PC-3 (cell line): ENCODE measurements at regions not wholly inside any gene's neighbourhood (a gene's known extent, or its start where the extent isn't known, plus 50 kb on each side); places are given as distances from the start of the nearest gene placed in this dataset.

Experiments used
- ATAC-seq: fragments of 200-7000 bp; cut with Tn5 transposase; 2 replicates; pipeline ENCODE4 v1.9.1; 2020; ENCODE audit warnings: mild to moderate bottlenecking, moderate library complexity
- BruUV-seq: library from RNA; stranded (reverse); fragments of 400-500 nt; replicated peaks from 2 replicates; lab custom pipeline; 2021; lab: Mats Ljungman, UMichigan
- CTCF ChIA-PET: fragments of 300-600 bp; sonication (Branson Sonifier 250); formaldehyde crosslinking; loops from one replicate; lab custom pipeline; 2022; ENCODE audit warnings: antibody characterized with exemption; lab: Charles Lee
- POLR2A ChIA-PET: fragments of 300-600 bp; sonication (Branson Sonifier 250); formaldehyde crosslinking; loops from one replicate; lab custom pipeline; 2022; ENCODE audit warnings: antibody characterized with exemption; ENCODE audit not compliant: unreplicated experiment; lab: Charles Lee
- DNase-seq: peaks from one replicate; pipeline ENCODE4 v3.0.0-alpha.2; 2015
- H2AFZ ChIP-seq: fragments of 300-600 bp; sonication (generic); 2 replicates; pipeline ENCODE4 v1.6.0; 2016; ENCODE audit warnings: antibody characterized with exemption, low read length
- H3F3A ChIP-seq: fragments of 300-600 bp; sonication (generic); one replicate; pipeline ENCODE4 v1.6.0; 2017; ENCODE audit warnings: antibody characterized with exemption, low read length, control low read depth, mild to moderate bottlenecking; ENCODE audit not compliant: unreplicated experiment
- H3K27ac ChIP-seq: fragments of 300-600 bp; sonication (generic); 2 replicates; pipeline ENCODE4 v1.5.1; 2016; ENCODE audit warnings: mild to moderate bottlenecking, low read length
- H3K27me3 ChIP-seq: fragments of 300-600 bp; sonication (generic); 2 replicates; pipeline ENCODE4 v1.6.1; 2016; ENCODE audit warnings: low read length, mixed read lengths
- H3K36me3 ChIP-seq: fragments of 300-600 bp; sonication (generic); 2 replicates; pipeline ENCODE4 v1.6.1; 2016; ENCODE audit warnings: low read depth, mixed run types, low read length, mixed read lengths
- H3K4me1 ChIP-seq: fragments of 300-600 bp; sonication (generic); 2 replicates; pipeline ENCODE4 v1.5.1; 2016; ENCODE audit warnings: low read length; ENCODE audit not compliant: insufficient read depth
- H3K4me2 ChIP-seq: fragments of 300-600 bp; sonication (generic); 2 replicates; pipeline ENCODE4 v1.6.0; 2016; ENCODE audit warnings: low read length
- H3K4me3 ChIP-seq: fragments of 300-600 bp; sonication (generic); 2 replicates; pipeline ENCODE4 v1.5.1; 2016; ENCODE audit warnings: mild to moderate bottlenecking, low read length, mixed read lengths
- H3K79me2 ChIP-seq: fragments of 300-600 bp; sonication (generic); 2 replicates; pipeline ENCODE4 v1.6.1; 2017; ENCODE audit warnings: low read length, mixed read lengths
- H3K9ac ChIP-seq: fragments of 300-600 bp; sonication (generic); 2 replicates; pipeline ENCODE4 v1.6.0; 2016; ENCODE audit warnings: mild to moderate bottlenecking, low read length
- H3K9me2 ChIP-seq: fragments of 300-600 bp; sonication (generic); replicated peaks from 2 replicates; pipeline ENCODE4 v1.6.1; 2016; ENCODE audit warnings: mixed run types, low read length, mixed read lengths
- H3K9me3 ChIP-seq: fragments of 300-600 bp; sonication (generic); 2 replicates; pipeline ENCODE4 v1.6.1; 2016; ENCODE audit warnings: low read length, mixed read lengths
- H4K20me1 ChIP-seq: fragments of 300-600 bp; sonication (generic); 2 replicates; pipeline ENCODE4 v1.6.1; 2016; ENCODE audit warnings: low read length, mixed read lengths
- EZH2 ChIP-seq: fragments of 300-600 bp; sonication (generic); IDR thresholded peaks from one replicate; pipeline ENCODE4 v1.6.1; 2017; ENCODE audit warnings: antibody characterized with exemption, mild to moderate bottlenecking, low read length; ENCODE audit not compliant: unreplicated experiment
- EZH2phosphoT487 ChIP-seq: fragments of 300-600 bp; sonication (generic); IDR thresholded peaks from 2 replicates; pipeline ENCODE4 v1.6.1; 2018; ENCODE audit warnings: mild to moderate bottlenecking, antibody characterized with exemption, low read length, borderline replicate concordance
- intact Hi-C: fragments of 100-400 bp; cut with micrococcal nuclease; formaldehyde crosslinking; loops from 2 replicates; pipeline ENCODE4 v1.9.0; 2023
- TF ChIP-seq, protein P1 (sequence below): fragments of 300-600 bp; sonication (generic); conservative IDR thresholded peaks from 2 replicates; pipeline ENCODE4 v1.5.1; 2017; ENCODE audit warnings: antibody characterized with exemption, low read depth, mild to moderate bottlenecking, low read length

DNA sequence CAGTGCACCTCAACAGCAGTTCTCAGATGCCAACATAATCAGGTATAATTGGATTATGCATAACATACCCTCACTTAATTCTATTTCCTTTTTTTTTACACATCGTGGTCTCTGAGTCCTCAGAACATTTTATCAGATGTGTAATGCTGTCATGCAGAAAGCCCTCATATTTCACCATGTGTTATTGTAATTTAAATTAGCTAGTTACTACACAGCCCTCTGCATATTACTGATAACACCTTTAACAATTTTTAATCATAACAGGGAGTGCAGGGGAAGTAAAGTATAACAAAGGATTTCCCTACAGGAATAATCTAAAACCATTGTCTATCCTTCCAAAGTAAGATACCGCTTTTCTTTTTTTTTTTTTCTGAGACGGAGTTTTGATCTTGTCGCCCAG lies 91.9 kb upstream of the CCDC28A start:
- intact Hi-C loops = no loop called here
- POLR2A ChIA-PET = no interaction called here
- Histone ChIP-seq H3K9me3 (no peaks in the 10 kb centered on the region), H3K79me2 (peaks cover 53% of the 10 kb centered on the region), H3K9ac (no peak overlapping the region), H3K4me2 (no peak overlapping the region), H2AFZ (no peak overlapping the region), H3K4me3 (no peak overlapping the region), H3K27me3 (no peaks in the 10 kb centered on the region), H3K4me1 (peaks cover 20% of the 10 kb centered on the region), H3K9me2 (no peaks in the 10 kb centered on the region), H4K20me1 (no peaks in the 10 kb centered on the region), H3K36me3 (no peaks in the 10 kb centered on the region), H3K27ac (no peak overlapping the region), H3F3A (no peaks in the 10 kb centered on the region)
- TF ChIP-seq, protein P1, sequence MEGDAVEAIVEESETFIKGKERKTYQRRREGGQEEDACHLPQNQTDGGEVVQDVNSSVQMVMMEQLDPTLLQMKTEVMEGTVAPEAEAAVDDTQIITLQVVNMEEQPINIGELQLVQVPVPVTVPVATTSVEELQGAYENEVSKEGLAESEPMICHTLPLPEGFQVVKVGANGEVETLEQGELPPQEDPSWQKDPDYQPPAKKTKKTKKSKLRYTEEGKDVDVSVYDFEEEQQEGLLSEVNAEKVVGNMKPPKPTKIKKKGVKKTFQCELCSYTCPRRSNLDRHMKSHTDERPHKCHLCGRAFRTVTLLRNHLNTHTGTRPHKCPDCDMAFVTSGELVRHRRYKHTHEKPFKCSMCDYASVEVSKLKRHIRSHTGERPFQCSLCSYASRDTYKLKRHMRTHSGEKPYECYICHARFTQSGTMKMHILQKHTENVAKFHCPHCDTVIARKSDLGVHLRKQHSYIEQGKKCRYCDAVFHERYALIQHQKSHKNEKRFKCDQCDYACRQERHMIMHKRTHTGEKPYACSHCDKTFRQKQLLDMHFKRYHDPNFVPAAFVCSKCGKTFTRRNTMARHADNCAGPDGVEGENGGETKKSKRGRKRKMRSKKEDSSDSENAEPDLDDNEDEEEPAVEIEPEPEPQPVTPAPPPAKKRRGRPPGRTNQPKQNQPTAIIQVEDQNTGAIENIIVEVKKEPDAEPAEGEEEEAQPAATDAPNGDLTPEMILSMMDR = no peak
- TF ChIP-seq EZH2phosphoT487 = no peak
- no peak for TF ChIP-seq EZH2
- no TSS peak for BruUV-seq
- no peak for ATAC-seq
- CTCF ChIA-PET = no interaction called here
- no peak for DNase-seq

DNA sequence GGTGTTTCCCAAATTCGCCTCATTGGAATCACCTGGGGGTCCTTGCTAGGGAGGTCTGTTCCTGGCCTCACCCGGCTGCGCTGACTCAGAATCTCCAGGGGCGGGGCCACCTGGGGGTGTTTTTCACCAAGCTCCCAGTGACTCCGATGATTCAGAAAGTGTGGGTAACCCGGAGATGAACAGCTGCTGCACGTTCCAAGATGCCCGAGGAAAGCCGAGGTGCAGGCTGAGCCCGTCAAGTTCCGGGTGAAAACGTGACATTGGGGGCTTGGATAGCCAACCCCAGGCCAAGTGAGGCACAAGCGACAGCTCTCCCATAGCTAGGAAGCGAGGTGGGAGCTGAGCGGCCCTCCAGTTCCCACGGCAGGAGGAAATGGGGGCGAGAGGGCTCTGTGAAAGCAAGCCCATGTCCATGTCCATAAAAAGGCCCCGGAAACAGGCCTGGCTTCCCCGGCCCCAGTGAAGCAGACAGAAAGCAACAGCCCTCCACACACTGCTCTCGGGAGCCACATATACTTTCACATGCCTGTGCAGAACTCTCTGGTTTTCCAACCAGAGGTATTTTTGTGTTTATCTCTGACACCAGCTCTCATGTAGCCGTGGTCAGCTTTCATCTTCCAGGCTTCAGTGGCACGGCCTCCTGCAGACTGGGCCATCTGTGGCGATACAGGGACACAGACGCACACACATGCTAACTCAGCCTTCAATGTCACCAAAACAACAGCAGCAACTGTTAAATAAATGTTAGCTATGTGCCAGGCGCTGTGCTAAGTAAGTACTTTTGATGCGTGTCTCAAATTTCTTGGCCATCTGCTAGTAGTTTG lies 90.7 kb upstream of the CCDC28A start:
- no TSS peak for BruUV-seq
- ChIA-PET POLR2A (interaction anchor here (0.6 kb wide), 1 partner anchor 851 kb away, joined by 3 read pairs; no protein-coding TSS in a partner anchor), CTCF (interaction anchor here (0.7 kb wide), 1 partner anchor 10 kb away, joined by 3 read pairs; no protein-coding TSS in a partner anchor)
- Histone ChIP-seq H3K9ac (peak overlapping the region; percentile 35), H3K27ac (peak overlapping the region; percentile 55), H2AFZ (peak overlapping the region; percentile 65), H3K4me3 (peak overlapping the region; percentile 23; the same call in 1 of the 2 replicates), H3K9me3 (no peaks in the 10 kb centered on the region), H4K20me1 (no peaks in the 10 kb centered on the region), H3K9me2 (no peaks in the 10 kb centered on the region), H3K4me2 (peak overlapping the region; percentile 69), H3K79me2 (peaks cover 57% of the 10 kb centered on the region), H3F3A (no peaks in the 10 kb centered on the region), H3K36me3 (no peaks in the 10 kb centered on the region), H3K4me1 (peaks cover 20% of the 10 kb centered on the region), H3K27me3 (no peaks in the 10 kb centered on the region)
- intact Hi-C loops = no loop called here
- ATAC-seq (peak; percentile 81), DNase-seq (peak; percentile 65)
- TF ChIP-seq, protein P1 = no peak
- no peak for TF ChIP-seq EZH2phosphoT487
- no peak for TF ChIP-seq EZH2

DNA sequence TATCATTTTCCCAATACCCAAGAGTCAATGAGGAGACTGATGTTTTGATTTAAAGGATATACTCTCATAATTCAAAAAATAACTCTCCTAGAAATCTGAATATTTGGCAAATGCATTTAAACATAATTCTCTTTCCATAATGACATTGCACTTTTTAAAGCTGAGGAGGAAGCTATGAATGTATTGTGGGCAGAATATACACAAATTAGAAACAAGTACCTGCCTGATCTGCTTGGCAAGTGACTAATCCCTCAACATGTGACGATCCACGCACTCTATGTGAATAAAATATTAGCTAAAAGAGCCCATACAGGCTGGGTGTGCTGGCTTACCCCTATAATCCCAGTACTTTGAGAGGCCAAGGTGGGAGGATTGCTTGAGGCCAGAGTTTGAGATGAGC lies 88.3 kb upstream of the CCDC28A start:
- H3K4me3 ChIP-seq = no peak overlapping the region
- peaks cover 58% of the 10 kb centered on the region for H3K79me2 ChIP-seq
- H3K4me1 ChIP-seq = peaks cover 17% of the 10 kb centered on the region
- ChIA-PET CTCF (no interaction called here), POLR2A (no interaction called here)
- H3K27ac ChIP-seq = no peak overlapping the region
- no peaks in the 10 kb centered on the region for H3K9me3 ChIP-seq
- H3K4me2 ChIP-seq = no peak overlapping the region
- no peak overlapping the region for H3K9ac ChIP-seq
- DNase-seq (no peak), ATAC-seq (no peak)
- no peaks in the 10 kb centered on the region for H3K9me2 ChIP-seq
- H3F3A ChIP-seq = no peaks in the 10 kb centered on the region
- H4K20me1 ChIP-seq = no peaks in the 10 kb centered on the region
- no peaks in the 10 kb centered on the region for H3K36me3 ChIP-seq
- TF ChIP-seq EZH2 = no peak
- TF ChIP-seq, protein P1 = no peak
- no peak for TF ChIP-seq EZH2phosphoT487
- H2AFZ ChIP-seq = no peak overlapping the region
- no TSS peak for BruUV-seq
- intact Hi-C loops = no loop called here
- H3K27me3 ChIP-seq = no peaks in the 10 kb centered on the region
